CD4-positive, alpha-beta memory T cell (primary cell): ENCODE measurements at regions not wholly inside any gene's neighbourhood (a gene's known extent, or its start where the extent isn't known, plus 50 kb on each side); places are given as distances from the start of the nearest gene placed in this dataset.
A peak's percentile ranks its signal among the peaks of the same experiment; 100 is the strongest.

ENCODE experiments used
- CTCF ChIA-PET: fragments of 350-600 bp; sonication (Branson Sonifier 250); formaldehyde crosslinking; loops from one replicate; lab custom pipeline; 2021; ENCODE audit warnings: inconsistent platforms; ENCODE audit not compliant: partially characterized antibody; lab: Charles Lee
- POLR2A ChIA-PET: fragments of 350-600 bp; sonication (Branson Sonifier 250); formaldehyde crosslinking; loops from one replicate; lab custom pipeline; 2021; ENCODE audit not compliant: partially characterized antibody; lab: Charles Lee
- DNase-seq, 5 donors: peaks; one replicate each; pipeline versions ENCODE4 v3.0.0 to v3.0.0-alpha.2; 2020 to 2022; ENCODE audit warnings: mixed read lengths in 1 of 5
- H3K27ac ChIP-seq: one replicate; pipeline ENCODE4 v1.7.0; 2013; ENCODE audit warnings: low read depth, low read length
- H3K27me3 ChIP-seq: 2 replicates; pipeline ENCODE4 v1.7.0; 2013; ENCODE audit warnings: mild to moderate bottlenecking, low read length, moderate library complexity; ENCODE audit not compliant: insufficient read depth
- H3K36me3 ChIP-seq: 2 replicates; pipeline ENCODE4 v1.7.0; 2013; ENCODE audit warnings: mild to moderate bottlenecking, low read length, moderate library complexity; ENCODE audit not compliant: insufficient read depth
- H3K4me1 ChIP-seq: 2 replicates; pipeline ENCODE4 v1.7.0; 2013; ENCODE audit warnings: mild to moderate bottlenecking, low read length, moderate library complexity; ENCODE audit not compliant: insufficient read depth
- H3K4me3 ChIP-seq, 2 donors: one replicate each; pipeline ENCODE4 v1.7.0; 2013; ENCODE audit warnings: low read length in 2 of 2, mild to moderate bottlenecking in 1 of 2
- H3K9me3 ChIP-seq, 2 donors: one replicate each; pipeline ENCODE4 v1.7.0; 2013; ENCODE audit warnings: low read length in 2 of 2, control low read depth in 1 of 2; ENCODE audit not compliant: control insufficient read depth in 1 of 2
- H3K27ac Mint-ChIP-seq, 7 donors: one replicate each; pipeline ENCODE4 v1.8.0; 2020 to 2021; ENCODE audit warnings: mixed read lengths in 7 of 7, mild to moderate bottlenecking in 6 of 7, inconsistent platforms in 3 of 7, moderate library complexity in 3 of 7
- H3K27me3 Mint-ChIP-seq, 2 donors: one replicate each; pipeline ENCODE4 v1.8.0; 2020 to 2021; ENCODE audit warnings: mixed read lengths in 2 of 2
- H3K36me3 Mint-ChIP-seq, 2 donors: one replicate each; pipeline ENCODE4 v1.8.0; 2020 to 2021; ENCODE audit warnings: mixed read lengths in 2 of 2, inconsistent platforms in 1 of 2, mild to moderate bottlenecking in 1 of 2
- H3K4me1 Mint-ChIP-seq, 4 donors: one replicate each; pipeline ENCODE4 v1.8.0; 2020 to 2021; ENCODE audit warnings: mixed read lengths in 4 of 4, mild to moderate bottlenecking in 1 of 4
- H3K4me3 Mint-ChIP-seq, 8 donors: one replicate each; pipeline ENCODE4 v1.8.0; 2020 to 2021; ENCODE audit warnings: mixed read lengths in 8 of 8, mild to moderate bottlenecking in 7 of 8, moderate library complexity in 6 of 8, inconsistent platforms in 3 of 8
- H3K9me3 Mint-ChIP-seq, 8 donors: one replicate each; pipeline ENCODE4 v1.8.0; 2020 to 2021; ENCODE audit warnings: mixed read lengths in 8 of 8, mild to moderate bottlenecking in 5 of 8, inconsistent platforms in 3 of 8, moderate library complexity in 1 of 8
- intact Hi-C: fragments of 100-400 bp; cut with micrococcal nuclease; formaldehyde crosslinking; loops from one replicate; pipeline ENCODE4 v1.15.1; 2023

DNA sequence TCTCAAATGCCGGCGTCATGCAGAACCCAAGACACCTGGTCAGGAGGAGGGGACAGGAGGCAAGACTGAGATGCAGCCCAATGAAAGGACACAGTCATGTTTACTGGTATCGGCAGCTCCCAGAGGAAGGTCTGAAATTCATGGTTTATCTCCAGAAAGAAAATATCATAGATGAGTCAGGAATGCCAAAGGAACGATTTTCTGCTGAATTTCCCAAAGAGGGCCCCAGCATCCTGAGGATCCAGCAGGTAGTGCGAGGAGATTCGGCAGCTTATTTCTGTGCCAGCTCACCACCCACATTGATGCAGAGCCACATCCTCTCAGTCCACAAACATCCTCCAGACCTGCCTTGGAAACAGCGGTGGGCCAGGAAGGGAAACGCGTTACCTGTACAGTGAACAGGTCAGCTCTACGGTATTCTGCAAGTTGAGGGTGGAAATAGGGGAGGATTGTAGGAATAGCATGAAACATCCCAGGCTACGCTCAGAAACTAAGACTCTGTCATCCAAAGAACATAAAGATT is 133.1 kb upstream of the PRSS1 start:
- peaks cover 3 to 15% (median 8%) of the 10 kb centered on the region in 4 donors for H3K4me1 Mint-ChIP-seq
- Histone ChIP-seq H3K4me1 (peaks cover 13% of the 10 kb centered on the region), H3K36me3 (no peaks in the 10 kb centered on the region), H3K27me3 (no peaks in the 10 kb centered on the region), H3K27ac (peak overlapping the region; percentile 41), H3K9me3 (no peaks in the 10 kb centered on the region), H3K4me3 (no peak overlapping the region)
- intact Hi-C loops, result loop anchor here (5.0 kb wide), 1 partner anchor 181 kb away; no protein-coding TSS in a partner anchor
- peak overlapping the region; percentile 60 to 91 (median 89) for H3K27ac Mint-ChIP-seq
- H3K27me3 Mint-ChIP-seq, result peaks cover 0 to 3% of the 10 kb centered on the region in 2 donors
- ChIA-PET CTCF (interaction anchor here (3.2 kb wide), 1 partner anchor 12 kb away, joined by 9 read pairs; no protein-coding TSS in a partner anchor), POLR2A (interaction anchor here (1.0 to 5.1 kb wide), 8 partner anchors 8 to 193 kb away, joined by 3 to 63 read pairs (median 6); no protein-coding TSS in a partner anchor)
- no peaks in the 10 kb centered on the region for H3K36me3 Mint-ChIP-seq
- H3K9me3 Mint-ChIP-seq, result no peaks in the 10 kb centered on the region
- peak overlapping the region; percentile 73 to 83 (median 78) for H3K4me3 Mint-ChIP-seq
- no peak for DNase-seq

DNA sequence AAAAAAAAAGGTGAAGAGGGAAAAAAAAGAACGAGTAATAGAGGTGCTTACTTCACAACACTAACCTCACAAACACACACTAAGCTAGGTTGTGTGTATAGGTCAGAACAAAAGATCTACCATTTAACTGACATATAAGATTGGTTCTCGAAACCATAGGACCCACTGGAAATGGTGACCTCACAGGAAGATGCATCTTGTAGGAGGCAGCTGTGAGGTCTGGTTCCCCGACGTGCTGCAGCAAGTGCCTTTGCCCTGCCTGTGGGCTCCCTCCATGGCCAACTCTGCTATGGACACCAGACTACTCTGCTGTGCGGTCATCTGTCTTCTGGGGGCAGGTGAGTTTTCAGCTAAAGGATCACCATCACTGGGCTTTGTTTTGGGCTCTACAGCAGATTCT is 133.8 kb upstream of the PRSS1 start:
- H3K27me3 Mint-ChIP-seq, result peaks cover 0 to 3% of the 10 kb centered on the region in 2 donors
- H3K4me1 Mint-ChIP-seq, result peaks cover 3 to 14% (median 8%) of the 10 kb centered on the region in 4 donors
- H3K36me3 Mint-ChIP-seq, result no peaks in the 10 kb centered on the region
- H3K27me3 ChIP-seq, result no peaks in the 10 kb centered on the region
- DNase-seq, result no peak
- H3K9me3 Mint-ChIP-seq, result no peaks in the 10 kb centered on the region
- POLR2A ChIA-PET, result interaction anchor here (0.6 to 5.1 kb wide), 10 partner anchors 8 to 193 kb away, joined by 3 to 63 read pairs (median 5); no protein-coding TSS in a partner anchor
- H3K4me1 ChIP-seq, result peaks cover 13% of the 10 kb centered on the region
- intact Hi-C loops, result loop anchor here (5.0 kb wide), 1 partner anchor 182 kb away; no protein-coding TSS in a partner anchor
- peak overlapping the region; percentile 73 to 83 (median 78) for H3K4me3 Mint-ChIP-seq
- peak overlapping the region; percentile 41 for H3K27ac ChIP-seq
- H3K27ac Mint-ChIP-seq, result peak overlapping the region; percentile 60 to 91 (median 87)
- CTCF ChIA-PET, result interaction anchor here (3.2 kb wide), 1 partner anchor 11 kb away, joined by 9 read pairs; no protein-coding TSS in a partner anchor
- H3K36me3 ChIP-seq, result no peaks in the 10 kb centered on the region
- no peaks in the 10 kb centered on the region for H3K9me3 ChIP-seq
- H3K4me3 ChIP-seq, result no peak overlapping the region

DNA sequence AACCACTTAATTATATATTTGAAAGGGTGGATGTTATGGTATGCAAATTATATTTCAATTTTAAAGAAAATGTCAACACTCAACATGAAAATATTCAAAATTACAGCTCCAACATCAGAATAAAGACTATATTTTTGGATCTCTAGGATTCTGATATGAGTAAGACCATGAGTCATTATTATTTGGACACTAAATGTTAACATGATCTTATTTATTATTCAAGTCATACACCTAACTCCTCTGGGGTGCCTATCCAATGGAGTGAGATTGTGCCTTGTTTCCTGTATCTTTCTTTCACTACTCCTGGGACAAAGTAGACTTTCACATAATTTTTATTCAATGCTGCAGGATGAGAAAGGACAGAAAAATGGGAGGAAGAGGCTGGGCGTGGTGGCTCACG is 135.2 kb upstream of the PRSS1 start:
- ChIA-PET CTCF (interaction anchor here (3.2 kb wide), 1 partner anchor 10 kb away, joined by 9 read pairs; no protein-coding TSS in a partner anchor), POLR2A (interaction anchor here (3.8 kb wide), 1 partner anchor 195 kb away, joined by 43 read pairs; no protein-coding TSS in a partner anchor)
- Mint-ChIP-seq H3K9me3 (no peaks in the 10 kb centered on the region), H3K27ac (peak overlapping the region in 2 of 7 donors; percentile 35 to 51), H3K4me3 (peak overlapping the region in 1 of 8 donors; percentile 31), H3K4me1 (peaks cover 7 to 21% (median 12%) of the 10 kb centered on the region in 4 donors), H3K36me3 (no peaks in the 10 kb centered on the region), H3K27me3 (peaks cover 0 to 2% of the 10 kb centered on the region in 2 donors)
- Histone ChIP-seq H3K4me1 (peaks cover 13% of the 10 kb centered on the region), H3K9me3 (no peaks in the 10 kb centered on the region), H3K27me3 (no peaks in the 10 kb centered on the region), H3K27ac (no peak overlapping the region), H3K36me3 (no peaks in the 10 kb centered on the region), H3K4me3 (no peak overlapping the region)
- no peak for DNase-seq
- intact Hi-C loops, result no loop called here

DNA sequence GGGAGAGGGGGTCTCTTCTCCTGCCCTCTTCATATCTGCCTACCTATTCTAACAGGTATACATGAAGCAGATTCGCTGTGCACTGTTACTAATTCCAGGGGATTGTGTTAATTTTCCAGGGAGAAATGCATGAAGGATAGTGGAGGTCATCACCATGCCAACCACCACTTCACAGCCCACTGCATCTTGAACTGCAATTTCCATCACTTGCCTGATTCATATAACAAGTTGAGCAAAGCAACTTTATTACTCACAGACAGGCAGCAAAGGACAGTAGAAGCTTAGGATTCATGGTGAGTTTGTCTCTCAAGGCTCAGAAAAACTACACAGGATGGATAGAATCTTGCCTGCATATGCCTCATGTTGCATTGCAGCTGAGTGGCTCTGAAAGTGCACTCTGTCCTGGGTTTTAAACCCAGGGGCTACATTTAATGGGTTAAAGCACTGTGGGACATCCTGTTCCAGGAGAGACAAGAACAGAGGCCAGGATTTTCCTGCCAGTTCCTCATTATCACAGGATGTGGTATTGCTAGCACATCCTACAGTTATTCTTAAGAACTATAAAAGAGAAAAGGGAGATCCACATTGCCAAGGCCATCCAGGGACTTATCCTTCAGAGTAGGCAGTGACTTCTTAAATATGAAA is 136.9 kb upstream of the PRSS1 start:
- no peaks in the 10 kb centered on the region for H3K27me3 ChIP-seq
- H3K36me3 ChIP-seq, result no peaks in the 10 kb centered on the region
- CTCF ChIA-PET, result no interaction called here
- no peak for DNase-seq
- H3K4me1 ChIP-seq, result peaks cover 13% of the 10 kb centered on the region
- peak overlapping the region in 5 of 7 donors; percentile 8 to 83 (median 48) for H3K27ac Mint-ChIP-seq
- H3K9me3 Mint-ChIP-seq, result no peaks in the 10 kb centered on the region
- H3K27me3 Mint-ChIP-seq, result no peaks in the 10 kb centered on the region
- H3K4me3 Mint-ChIP-seq, result no peak overlapping the region
- H3K4me3 ChIP-seq, result no peak overlapping the region
- H3K36me3 Mint-ChIP-seq, result no peaks in the 10 kb centered on the region
- POLR2A ChIA-PET, result interaction anchor here (1.1 to 6.6 kb wide), 2 partner anchors 186 to 198 kb away, joined by 5 to 63 read pairs; no protein-coding TSS in a partner anchor
- no peak overlapping the region for H3K27ac ChIP-seq
- peaks cover 7 to 24% (median 15%) of the 10 kb centered on the region in 4 donors for H3K4me1 Mint-ChIP-seq
- intact Hi-C loops, result no loop called here
- H3K9me3 ChIP-seq, result no peaks in the 10 kb centered on the region

DNA sequence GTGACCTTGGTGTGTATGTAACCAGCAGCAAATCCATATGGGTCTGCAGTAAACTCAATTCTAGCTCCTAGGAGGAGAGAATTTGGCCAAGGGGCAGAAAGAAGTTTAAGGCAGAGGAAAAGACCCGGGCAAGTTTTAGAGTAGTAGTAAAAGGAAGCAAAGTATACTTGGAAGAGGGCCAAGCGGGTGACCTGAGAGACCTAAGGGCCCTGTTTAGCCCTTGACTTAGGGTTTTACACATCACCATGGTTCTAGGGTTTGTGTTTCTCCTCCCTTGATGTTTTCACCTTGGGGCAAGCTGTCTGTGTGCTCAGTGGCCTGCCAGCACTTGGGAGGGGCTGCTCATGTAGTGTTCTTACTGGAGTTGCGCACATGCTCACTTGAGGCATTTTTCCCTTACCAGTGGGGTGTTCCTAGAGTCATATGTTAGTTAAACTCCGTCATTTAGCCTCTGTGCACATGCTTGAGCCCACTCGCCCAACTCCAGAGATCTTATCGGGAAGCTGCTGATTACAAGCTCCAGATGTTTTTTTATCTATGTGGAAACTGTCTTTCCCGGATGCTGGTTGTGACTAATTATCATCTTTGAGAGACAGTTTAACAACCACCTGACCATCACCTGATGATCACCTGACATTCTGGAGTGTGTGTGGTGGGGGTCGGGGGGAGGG is 137.6 kb upstream of the PRSS1 start:
- Histone ChIP-seq H3K4me3 (no peak overlapping the region), H3K36me3 (no peaks in the 10 kb centered on the region), H3K9me3 (no peaks in the 10 kb centered on the region), H3K27ac (no peak overlapping the region), H3K4me1 (peaks cover 13% of the 10 kb centered on the region), H3K27me3 (no peaks in the 10 kb centered on the region)
- CTCF ChIA-PET, result no interaction called here
- intact Hi-C loops, result no loop called here
- peak overlapping the region; percentile 32 to 83 (median 67) for H3K27ac Mint-ChIP-seq
- no peak for DNase-seq
- H3K36me3 Mint-ChIP-seq, result no peaks in the 10 kb centered on the region
- no peaks in the 10 kb centered on the region for H3K27me3 Mint-ChIP-seq
- peak overlapping the region in 1 of 8 donors; percentile 17 for H3K4me3 Mint-ChIP-seq
- H3K9me3 Mint-ChIP-seq, result no peaks in the 10 kb centered on the region
- POLR2A ChIA-PET, result interaction anchor here (1.1 to 6.6 kb wide), 3 partner anchors 186 to 199 kb away, joined by 5 to 63 read pairs (median 5); no protein-coding TSS in a partner anchor
- H3K4me1 Mint-ChIP-seq, result peaks cover 7 to 24% (median 15%) of the 10 kb centered on the region in 4 donors

DNA sequence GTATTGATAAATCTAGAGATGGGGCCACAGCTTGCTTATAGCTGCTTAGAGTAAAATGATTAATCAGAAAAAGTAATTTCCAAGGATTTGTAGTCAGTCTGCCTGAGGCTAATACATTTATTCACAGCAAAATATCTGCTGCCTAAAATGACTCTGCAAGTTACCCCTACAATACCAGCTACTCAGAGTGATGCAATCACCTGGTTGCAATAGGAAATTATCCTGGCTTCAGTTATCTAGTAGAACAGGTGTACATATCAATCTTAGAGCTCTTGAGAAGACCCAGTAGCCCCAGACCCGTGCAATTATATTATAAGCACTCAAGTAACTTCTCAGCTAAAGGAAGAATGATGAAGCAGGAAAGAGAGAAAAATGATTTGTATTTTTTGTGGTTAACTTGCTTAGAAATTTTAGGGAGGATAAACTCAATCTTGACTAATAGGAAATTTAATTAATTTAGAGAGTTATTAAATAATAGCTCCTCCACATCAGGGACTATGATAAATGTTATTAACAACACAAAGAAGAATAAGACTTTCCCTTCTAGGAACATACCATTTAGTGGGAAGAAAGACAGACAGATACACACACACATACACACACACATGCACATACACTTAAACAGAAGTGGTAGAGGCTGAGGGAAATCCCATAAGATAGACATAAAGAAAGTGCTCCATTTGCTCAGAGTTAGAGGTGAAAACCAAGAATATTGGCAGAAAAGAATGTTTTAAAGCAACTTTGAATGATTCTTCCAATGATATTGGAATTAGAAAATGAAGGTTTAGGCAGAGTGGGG is 140.4 kb upstream of the PRSS1 start:
- Mint-ChIP-seq H3K27me3 (no peaks in the 10 kb centered on the region), H3K4me3 (peak overlapping the region in 2 of 8 donors; percentile 11 to 29), H3K9me3 (no peaks in the 10 kb centered on the region), H3K27ac (peak overlapping the region in 6 of 7 donors; percentile 3 to 78 (median 40)), H3K4me1 (peaks cover 9 to 25% (median 17%) of the 10 kb centered on the region in 4 donors), H3K36me3 (no peaks in the 10 kb centered on the region)
- Histone ChIP-seq H3K27me3 (no peaks in the 10 kb centered on the region), H3K4me1 (peaks cover 13% of the 10 kb centered on the region), H3K36me3 (no peaks in the 10 kb centered on the region), H3K27ac (no peak overlapping the region), H3K9me3 (no peaks in the 10 kb centered on the region), H3K4me3 (no peak overlapping the region)
- no peak for DNase-seq
- ChIA-PET CTCF (interaction anchor here (2.4 to 2.7 kb wide), 2 partner anchors 21 to 203 kb away, joined by 9 read pairs; no protein-coding TSS in a partner anchor), POLR2A (interaction anchor here (0.7 to 6.6 kb wide), 8 partner anchors 7 to 207 kb away, joined by 3 to 63 read pairs (median 3); no protein-coding TSS in a partner anchor)
- intact Hi-C loops, result no loop called here
